HT-29 (cell line): ENCODE measurements at regions not wholly inside any gene's neighbourhood (a gene's known extent, or its start where the extent isn't known, plus 50 kb on each side); places are given as distances from the start of the nearest gene placed in this dataset.
A peak's percentile ranks its signal among the peaks of the same experiment; 100 is the strongest.
"Not testable (repeated sequence)": the region's sequence is repeated elsewhere in the genome, so short reads cannot be mapped to it uniquely, and the experiment has no call there.

Source experiments
- DNase-seq: peaks from one replicate; pipeline ENCODE4 v3.0.0-alpha.2; 2015; ENCODE audit warnings: low spot score

GRCh38 chr18:68234676-68235075 is 480.2 kb downstream of the TMX3 start:
- no peak for DNase-seq

- no peak for DNase-seq
Measured at GRCh38 chr18:68234131-68234530, 480.8 kb downstream of the TMX3 start.

GRCh38 chr18:68233018-68233417 is 481.9 kb downstream of the TMX3 start:
- DNase-seq = no peak

- DNase-seq = no peak
Measured at GRCh38 chr18:68229351-68229750, 485.6 kb downstream of the TMX3 start.

- DNase-seq = no peak
Measured at GRCh38 chr18:68221111-68221724, 493.7 kb downstream of the TMX3 start.

GRCh38 chr18:68220458-68220857 is 494.4 kb downstream of the TMX3 start:
- no peak for DNase-seq

- no peak for DNase-seq
Measured at GRCh38 chr18:68219872-68220271, 495.0 kb downstream of the TMX3 start.

- no peak for DNase-seq
Measured at GRCh38 chr18:68219274-68219673, 495.6 kb downstream of the TMX3 start.

- DNase-seq = no peak
Measured at GRCh38 chr18:68215931-68216330, 499.0 kb downstream of the TMX3 start.

GRCh38 chr18:68186039-68186438 is 528.9 kb downstream of the TMX3 start:
- DNase-seq = no peak

- no peak for DNase-seq
Measured at GRCh38 chr18:68181956-68182355, 533.0 kb downstream of the TMX3 start.

GRCh38 chr18:68179811-68180210 is 535.1 kb downstream of the TMX3 start:
- DNase-seq = no peak

- DNase-seq = no peak
Measured at GRCh38 chr18:68178921-68179320, 536.0 kb downstream of the TMX3 start.

- DNase-seq = peak; percentile 26
Measured at GRCh38 chr18:68177807-68178702, 536.9 kb downstream of the TMX3 start.

- DNase-seq = no peak
Measured at GRCh38 chr18:68176901-68177300, 538.0 kb downstream of the TMX3 start.

GRCh38 chr18:68172842-68173549 is 541.9 kb downstream of the TMX3 start:
- peak; percentile 20 for DNase-seq

GRCh38 chr18:68164909-68165308 is 550.0 kb downstream of the TMX3 start:
- no peak for DNase-seq

GRCh38 chr18:68153821-68154220 is 561.1 kb downstream of the TMX3 start:
- DNase-seq = not testable (repeated sequence)

- peak; percentile 8 for DNase-seq
Measured at GRCh38 chr18:68152770-68153169, 562.1 kb downstream of the TMX3 start.

- DNase-seq = no peak
Measured at GRCh38 chr18:68150961-68151360, 563.9 kb downstream of the TMX3 start.

GRCh38 chr18:68148863-68149262 is 566.0 kb downstream of the TMX3 start:
- DNase-seq = no peak

- no peak for DNase-seq
Measured at GRCh38 chr18:68147728-68148127, 567.2 kb downstream of the TMX3 start.
